ENCODE measurements at regions not wholly inside any gene's neighbourhood (a gene's known extent, or its start where the extent isn't known, plus 50 kb on each side); places are given as distances from the start of the nearest gene placed in this dataset.

- Mint-ChIP-seq H3K9me3 (peaks cover 10% of the 10 kb centered on the region), H3K4me1 (ENCODE audit: unreplicated experiment) (no peaks in the 10 kb centered on the region), H3K4me3 (no peak overlapping the region), H3K27me3 (no peaks in the 10 kb centered on the region), H3K36me3 (no peaks in the 10 kb centered on the region), H3K27ac (no peak overlapping the region)
- no peak for TF ChIP-seq CTCF (conservative IDR thresholded peaks at IDR 0.05)
- no peak for DNase-seq (ENCODE audit: extremely low spot score, unreplicated experiment)
Measured at GRCh38 chr4:32752962-32753361, 2032.8 kb downstream of the PCDH7 start.

- Mint-ChIP-seq H3K36me3 (no peaks in the 10 kb centered on the region), H3K27ac (no peak overlapping the region), H3K27me3 (no peaks in the 10 kb centered on the region), H3K4me1 (ENCODE audit: unreplicated experiment) (peaks cover 5% of the 10 kb centered on the region), H3K9me3 (no peaks in the 10 kb centered on the region), H3K4me3 (no peak overlapping the region)
- DNase-seq (ENCODE audit: extremely low spot score, unreplicated experiment): no peak
- no peak for TF ChIP-seq CTCF (conservative IDR thresholded peaks at IDR 0.05)
Measured at GRCh38 chr4:32768664-32769389, 2048.7 kb downstream of the PCDH7 start.

GRCh38 chr4:32771491-32771890, 2051.3 kb downstream of the PCDH7 start:
- DNase-seq (ENCODE audit: extremely low spot score, unreplicated experiment): no peak
- no peak overlapping the region for H3K4me3 Mint-ChIP-seq
- no peaks in the 10 kb centered on the region for H3K36me3 Mint-ChIP-seq
- H3K27me3 Mint-ChIP-seq: no peaks in the 10 kb centered on the region
- TF ChIP-seq CTCF (conservative IDR thresholded peaks at IDR 0.05): no peak
- H3K9me3 Mint-ChIP-seq: no peaks in the 10 kb centered on the region
- H3K4me1 Mint-ChIP-seq (ENCODE audit: unreplicated experiment): peaks cover 5% of the 10 kb centered on the region
- no peak overlapping the region for H3K27ac Mint-ChIP-seq

- TF ChIP-seq CTCF (conservative IDR thresholded peaks at IDR 0.05): peak; percentile 53
- DNase-seq (ENCODE audit: extremely low spot score, unreplicated experiment): no peak
- Mint-ChIP-seq H3K9me3 (peaks cover 3% of the 10 kb centered on the region), H3K4me1 (ENCODE audit: unreplicated experiment) (no peaks in the 10 kb centered on the region), H3K4me3 (no peak overlapping the region), H3K27me3 (no peaks in the 10 kb centered on the region), H3K36me3 (no peaks in the 10 kb centered on the region), H3K27ac (no peak overlapping the region)
Measured at GRCh38 chr4:32775049-32775448, 2054.9 kb downstream of the PCDH7 start.

GRCh38 chr4:32776435-32777203, 2056.4 kb downstream of the PCDH7 start:
- no peak for TF ChIP-seq CTCF (conservative IDR thresholded peaks at IDR 0.05)
- Mint-ChIP-seq H3K27me3 (no peaks in the 10 kb centered on the region), H3K36me3 (no peaks in the 10 kb centered on the region), H3K4me1 (ENCODE audit: unreplicated experiment) (no peaks in the 10 kb centered on the region), H3K9me3 (peaks cover 7% of the 10 kb centered on the region), H3K4me3 (no peak overlapping the region), H3K27ac (no peak overlapping the region)
- no peak for DNase-seq (ENCODE audit: extremely low spot score, unreplicated experiment)

Measured in type B pancreatic cell (in vitro differentiated cells).